ENCODE measurements at regions not wholly inside any gene's neighbourhood (a gene's known extent, or its start where the extent isn't known, plus 50 kb on each side); places are given as distances from the start of the nearest gene placed in this dataset.

- Histone ChIP-seq H3K4me1 (ENCODE audit: control insufficient read depth in 1 of 2, insufficient read depth in 2 of 2, low read depth in 1 of 2, low read length in 1 of 2) (no peaks in the 10 kb centered on the region), H3K4me3 (ENCODE audit: low read depth in 2 of 2, low read length in 1 of 2) (no peak overlapping the region), H3K9ac (no peak overlapping the region), H3K9me3 (no peaks in the 10 kb centered on the region), H2AFZ (ENCODE audit: low read depth) (no peak overlapping the region), H3K9me2 (no peaks in the 10 kb centered on the region), H3K27me3 (ENCODE audit: insufficient read depth) (no peaks in the 10 kb centered on the region), H4K20me1 (ENCODE audit: insufficient read depth) (no peaks in the 10 kb centered on the region), H3K4me2 (no peak overlapping the region), H3F3A (replicated peaks; ENCODE audit: insufficient read depth) (no peaks in the 10 kb centered on the region), H3K79me2 (ENCODE audit: insufficient read depth) (no peaks in the 10 kb centered on the region), H3K27ac (ENCODE audit: low read depth in 2 of 2, low read length in 1 of 2) (no peak overlapping the region), H3K36me3 (replicated peaks in 1 of 2; ENCODE audit: control insufficient read depth in 1 of 2, insufficient read depth in 2 of 2, low read length in 1 of 2) (no peaks in the 10 kb centered on the region)
- TF ChIP-seq RAD21 (IDR thresholded peaks at IDR 0.05; ENCODE audit: low read length) (no peak), EZH2phosphoT487 (IDR thresholded peaks at IDR 0.05; ENCODE audit: borderline replicate concordance, low read depth) (no peak), USF2 (IDR thresholded peaks at IDR 0.05; ENCODE audit: borderline replicate concordance, low read depth, low read length) (no peak), YY1 (IDR thresholded peaks at IDR 0.05; ENCODE audit: low read depth) (no peak), RCOR1 (IDR thresholded peaks at IDR 0.05; ENCODE audit: low read length) (no peak), SMC3 (IDR thresholded peaks at IDR 0.05; ENCODE audit: low read depth, low read length) (no peak), JUND (IDR thresholded peaks at IDR 0.05) (no peak), TEAD4 (IDR thresholded peaks at IDR 0.05; ENCODE audit: borderline replicate concordance, insufficient read depth) (no peak), ZBTB33 (IDR thresholded peaks at IDR 0.05; ENCODE audit: borderline replicate concordance, low read depth) (no peak), NRF1 (IDR thresholded peaks at IDR 0.05; ENCODE audit: low read depth, low read length) (no peak), GATA2 (CRISPR knock-in tag; IDR thresholded peaks at IDR 0.05) (no peak), ELF1 (IDR thresholded peaks at IDR 0.05) (no peak), FOXM1 (IDR thresholded peaks at IDR 0.05; ENCODE audit: low read depth) (no peak)
- ChIA-PET POLR2A (no interaction called here), CTCF (no interaction called here)
- no peak for DNase-seq
- WGBS (ENCODE audit: low lambda C conversion rate) = 7% methylated on average over 4 of the region's 4 CpGs
These were observed 695.9 kb upstream of the FAM98A start for GRCh38 chr2:34294961-34295360.

GRCh38 chr2:34291076-34291475, 692.0 kb upstream of the FAM98A start:
- no peaks in the 10 kb centered on the region for H3K9me3 ChIP-seq
- CTCF ChIA-PET = no interaction called here
- WGBS (ENCODE audit: low lambda C conversion rate) = 0% methylated on average over 1 of the region's 1 CpG
- H3K27me3 ChIP-seq (ENCODE audit: insufficient read depth) = no peaks in the 10 kb centered on the region
- H3K4me2 ChIP-seq = no peak overlapping the region
- no peak overlapping the region for H3K27ac ChIP-seq (ENCODE audit: low read depth in 2 of 2, low read length in 1 of 2)
- no peaks in the 10 kb centered on the region for H3K4me1 ChIP-seq (ENCODE audit: control insufficient read depth in 1 of 2, insufficient read depth in 2 of 2, low read depth in 1 of 2, low read length in 1 of 2)
- no peaks in the 10 kb centered on the region for H4K20me1 ChIP-seq (ENCODE audit: insufficient read depth)
- TF ChIP-seq REST (IDR thresholded peaks at IDR 0.05; ENCODE audit: low read depth, low read length) = no peak
- TF ChIP-seq SIN3A (IDR thresholded peaks at IDR 0.05; ENCODE audit: borderline replicate concordance, low read depth, low read length) = no peak
- TF ChIP-seq MAX (IDR thresholded peaks at IDR 0.05; ENCODE audit: low read depth) = no peak
- no peak for TF ChIP-seq SMC3 (IDR thresholded peaks at IDR 0.05; ENCODE audit: low read depth, low read length)
- no peak for TF ChIP-seq FOSL2 (IDR thresholded peaks at IDR 0.05; ENCODE audit: borderline replicate concordance, low read depth)
- no peak for TF ChIP-seq GATA2 (CRISPR knock-in tag; IDR thresholded peaks at IDR 0.05)
- TF ChIP-seq MXI1 (IDR thresholded peaks at IDR 0.05; ENCODE audit: low read depth, low read length) = no peak
- no peak for TF ChIP-seq TEAD4 (IDR thresholded peaks at IDR 0.05; ENCODE audit: borderline replicate concordance, insufficient read depth)
- no peak for TF ChIP-seq EZH2phosphoT487 (IDR thresholded peaks at IDR 0.05; ENCODE audit: borderline replicate concordance, low read depth)
- no peak for DNase-seq
- H2AFZ ChIP-seq (ENCODE audit: low read depth) = no peak overlapping the region
- POLR2A ChIA-PET = no interaction called here
- no peak overlapping the region for H3K4me3 ChIP-seq (ENCODE audit: low read depth in 2 of 2, low read length in 1 of 2)
- no peaks in the 10 kb centered on the region for H3K9me2 ChIP-seq
- H3K36me3 ChIP-seq (replicated peaks in 1 of 2; ENCODE audit: control insufficient read depth in 1 of 2, insufficient read depth in 2 of 2, low read length in 1 of 2) = no peaks in the 10 kb centered on the region
- no peak overlapping the region for H3K9ac ChIP-seq
- H3K79me2 ChIP-seq (ENCODE audit: insufficient read depth) = no peaks in the 10 kb centered on the region
- no peaks in the 10 kb centered on the region for H3F3A ChIP-seq (replicated peaks; ENCODE audit: insufficient read depth)

Data from SK-N-SH (cell line).